SK-N-SH treated with all-trans-retinoic acid at 6 μM for 48 hours (cell line): ENCODE measurements at regions not wholly inside any gene's neighbourhood (a gene's known extent, or its start where the extent isn't known, plus 50 kb on each side); places are given as distances from the start of the nearest gene placed in this dataset.

Source experiments
- CREB5 ChIP-seq: fragments of 250-450 bp; sonication (Bioruptor Pico); IDR thresholded peaks from 2 replicates; pipeline ENCODE4 v1.5.1; 2020; ENCODE audit warnings: low read depth, mild to moderate bottlenecking, moderate library complexity
- CSRNP3 ChIP-seq: fragments of 250-450 bp; sonication (Bioruptor Pico); IDR thresholded peaks from 2 replicates; pipeline ENCODE4 v1.5.1; 2021; ENCODE audit warnings: mild to moderate bottlenecking, moderate library complexity
- TSHZ2 ChIP-seq: fragments of 250-450 bp; sonication (Bioruptor Pico); IDR thresholded peaks from 2 replicates; pipeline ENCODE4 v1.5.0; 2020; ENCODE audit warnings: mild to moderate bottlenecking, moderate library complexity
- ZFP30 ChIP-seq: fragments of 450-650 bp; formaldehyde crosslinking; IDR thresholded peaks from 2 replicates; pipeline ENCODE4 v1.5.0; 2022; ENCODE audit warnings: mild to moderate bottlenecking, moderate library complexity

- TF ChIP-seq CSRNP3 (CRISPR knock-in tag) (no peak), TSHZ2 (CRISPR knock-in tag) (no peak), ZFP30 (CRISPR knock-in tag) (no peak), CREB5 (no peak)
These were observed 86.8 kb upstream of the SERBP1 start for GRCh38 chr1:67517046-67517445.
